K562 (cell line): ENCODE measurements at regions not wholly inside any gene's neighbourhood (a gene's known extent, or its start where the extent isn't known, plus 50 kb on each side); places are given as distances from the start of the nearest gene placed in this dataset.

Source experiments
- CREB1 ChIP-seq, 2 experiments: sonication (generic) in 1 of 2; formaldehyde crosslinking in 1 of 2; IDR thresholded peaks; 2 replicates each; pipeline versions ENCODE4 v1.6.1 to v1.8.0; 2012 to 2022; ENCODE audit warnings: inconsistent platforms in 1 of 2, mild to moderate bottlenecking in 1 of 2, missing genetic modification reagents in 1 of 2, moderate library complexity in 1 of 2
- ILK ChIP-seq: fragments of 450-650 bp; IDR thresholded peaks from 2 replicates; pipeline ENCODE4 v1.6.1; 2016; ENCODE audit warnings: missing genetic modification characterization, low read depth, mild to moderate bottlenecking, missing compliant biosample characterization, moderate library complexity, borderline replicate concordance
- MEIS2 ChIP-seq: fragments of 450-650 bp; IDR thresholded peaks from 2 replicates; pipeline ENCODE4 v1.6.1; 2014; ENCODE audit warnings: mild to moderate bottlenecking; ENCODE audit not compliant: partially characterized antibody
- NR4A1 ChIP-seq, 2 experiments: fragments of 250-450 bp in 1 of 2; fragments of 450-650 bp in 1 of 2; sonication (Bioruptor Pico) in 1 of 2; IDR thresholded peaks; 2 replicates each; pipeline versions ENCODE4 v1.4.0 to v1.6.1; 2016 to 2020; ENCODE audit warnings: mild to moderate bottlenecking in 2 of 2, missing compliant biosample characterization in 1 of 2, missing genetic modification characterization in 1 of 2, moderate library complexity in 1 of 2
- PCBP2 ChIP-seq: fragments of 200-400 bp; formaldehyde crosslinking; IDR thresholded peaks from 2 replicates; pipeline ENCODE4 v1.6.1; 2018; ENCODE audit warnings: low read length, low read depth, mild to moderate bottlenecking, moderate library complexity; ENCODE audit not compliant: poor library complexity, severe bottlenecking
- U2AF2 ChIP-seq: fragments of 200-400 bp; formaldehyde crosslinking; optimal IDR thresholded peaks from 2 replicates; pipeline ENCODE3; 2017; ENCODE audit warnings: low read depth, mild to moderate bottlenecking, low read length
- ZNF609 ChIP-seq: sonication (generic); formaldehyde crosslinking; IDR thresholded peaks from 2 replicates; pipeline ENCODE4 v1.8.1; 2023; ENCODE audit warnings: missing genetic modification reagents, mild to moderate bottlenecking, borderline replicate concordance
- TF ChIP-seq, protein P1 (sequence below): fragments of 450-650 bp; IDR thresholded peaks from 2 replicates; pipeline ENCODE4 v1.6.1; 2017; ENCODE audit warnings: mild to moderate bottlenecking, moderate library complexity

DNA sequence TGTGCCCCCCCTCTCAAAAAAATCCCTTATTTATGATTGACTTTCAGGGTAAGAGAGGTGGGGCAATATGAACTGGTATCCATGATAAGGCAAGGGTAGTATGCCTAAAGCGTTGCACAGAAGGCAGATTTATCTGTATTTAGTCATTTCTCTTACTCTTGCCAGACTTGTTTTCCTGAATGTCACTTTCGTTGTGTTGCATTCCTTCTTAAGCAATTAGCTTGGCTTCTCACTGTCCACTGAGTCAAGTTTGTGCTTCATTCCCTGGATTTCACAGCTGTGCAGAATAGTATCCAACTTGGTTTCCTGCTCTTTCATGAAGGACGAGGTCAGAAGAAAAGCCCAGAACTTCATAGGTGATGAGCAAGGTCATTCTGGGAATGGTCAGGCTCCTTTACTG lies 301.5 kb upstream of the ACTBL2 start (continued):
- TF ChIP-seq ZNF609 (CRISPR knock-in tag) = no peak
- TF ChIP-seq NR4A1 (CRISPR knock-in tag; IDR thresholded peaks at IDR 0.05) = no peak
- TF ChIP-seq NR4A1 (tag; IDR thresholded peaks at IDR 0.05) = no peak
- TF ChIP-seq CREB1 (IDR thresholded peaks at IDR 0.05) = no peak
- no peak for TF ChIP-seq CREB1 (CRISPR knock-in tag; IDR thresholded peaks at IDR 0.05)
- TF ChIP-seq U2AF2 = no peak
- TF ChIP-seq MEIS2 = no peak
- no peak for TF ChIP-seq ILK (tag)
- TF ChIP-seq, protein P1, sequence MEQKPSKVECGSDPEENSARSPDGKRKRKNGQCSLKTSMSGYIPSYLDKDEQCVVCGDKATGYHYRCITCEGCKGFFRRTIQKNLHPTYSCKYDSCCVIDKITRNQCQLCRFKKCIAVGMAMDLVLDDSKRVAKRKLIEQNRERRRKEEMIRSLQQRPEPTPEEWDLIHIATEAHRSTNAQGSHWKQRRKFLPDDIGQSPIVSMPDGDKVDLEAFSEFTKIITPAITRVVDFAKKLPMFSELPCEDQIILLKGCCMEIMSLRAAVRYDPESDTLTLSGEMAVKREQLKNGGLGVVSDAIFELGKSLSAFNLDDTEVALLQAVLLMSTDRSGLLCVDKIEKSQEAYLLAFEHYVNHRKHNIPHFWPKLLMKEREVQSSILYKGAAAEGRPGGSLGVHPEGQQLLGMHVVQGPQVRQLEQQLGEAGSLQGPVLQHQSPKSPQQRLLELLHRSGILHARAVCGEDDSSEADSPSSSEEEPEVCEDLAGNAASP = no peak
- TF ChIP-seq PCBP2 = no peak
